Thyroid gland (tissue), 4 donors: ENCODE measurements at regions not wholly inside any gene's neighbourhood (a gene's known extent, or its start where the extent isn't known, plus 50 kb on each side); places are given as distances from the start of the nearest gene placed in this dataset.

Experiments
- DNase-seq, 2 donors: peaks; one replicate each; pipeline ENCODE4 v3.0.0-alpha.2; 2019
- H3K27ac ChIP-seq, 3 donors: fragments of 200-600 bp; sonication (generic); 1 replicate in 2 of 3; 2 replicates in 1 of 3; pipeline ENCODE4 v1.5.1; 2016 to 2019; ENCODE audit warnings: mild to moderate bottlenecking in 1 of 3, moderate library complexity in 1 of 3
- H3K27me3 ChIP-seq: fragments of 200-600 bp; sonication (generic); one replicate; pipeline ENCODE4 v1.5.1; 2019
- H3K36me3 ChIP-seq, 2 donors: fragments of 200-600 bp; sonication (generic); one replicate each; pipeline ENCODE4 v1.5.1; 2016 to 2019
- H3K4me1 ChIP-seq, 2 donors: fragments of 200-600 bp; sonication (generic); one replicate each; pipeline ENCODE4 v1.5.1; 2017 to 2019
- H3K4me3 ChIP-seq, 3 donors: fragments of 200-600 bp; sonication (generic); replicated peaks in 1 of 3; 1 replicate in 2 of 3; 2 replicates in 1 of 3; pipeline ENCODE4 v1.5.1; 2016; ENCODE audit warnings: mild to moderate bottlenecking in 1 of 3
- H3K9me3 ChIP-seq: fragments of 200-600 bp; sonication (generic); one replicate; pipeline ENCODE4 v1.5.1; 2017
- CTCF ChIP-seq, 6 experiments: fragments of 200-600 bp in 3 of 6; fragments of 450-650 bp in 3 of 6; sonication (generic) in 3 of 6; IDR thresholded peaks; one replicate each; pipeline ENCODE4 v1.5.1; 2016 to 2019; ENCODE audit warnings: antibody characterized with exemption in 6 of 6, mild to moderate bottlenecking in 2 of 6, inconsistent platforms in 1 of 6, moderate library complexity in 1 of 6
- POLR2A ChIP-seq, 2 donors: fragments of 450-650 bp; IDR thresholded peaks; one replicate each; pipeline ENCODE4 v1.6.1; 2017; ENCODE audit warnings: antibody characterized with exemption in 2 of 2, mild to moderate bottlenecking in 2 of 2, moderate library complexity in 1 of 2
- WGBS, 2 donors: methylation state at CpG; one replicate each; pipeline ENCODE4 v1.1.5; 2017; 5-methylcytosine and 5-hydroxymethylcytosine counted together
- intact Hi-C: fragments of 100-400 bp; cut with DNase I; formaldehyde crosslinking; loops from one replicate; pipeline ENCODE4 v1.15.1; 2023

DNA sequence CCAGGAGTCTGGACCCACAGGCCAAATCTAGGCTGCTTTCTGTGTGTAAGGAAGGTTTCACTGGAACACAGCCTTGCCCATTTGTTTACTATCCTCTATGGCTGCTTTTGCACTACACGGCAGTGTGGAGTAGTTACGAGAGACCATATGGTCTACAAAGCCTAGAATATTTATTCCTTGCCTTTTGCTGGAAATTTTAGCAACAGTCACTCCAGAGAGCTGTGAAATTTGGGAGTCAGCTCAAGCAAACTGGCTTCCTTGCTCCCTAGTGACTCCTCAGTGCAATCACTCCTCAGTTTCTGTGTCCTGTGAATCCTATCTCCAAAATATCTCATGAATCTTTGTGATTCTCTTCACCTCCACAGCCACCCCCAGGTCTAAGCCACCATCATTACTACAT is 99.0 kb upstream of the CPEB2 start:
- DNase-seq = no peak
- Histone ChIP-seq H3K27me3 (no peaks in the 10 kb centered on the region), H3K4me1 (no peaks in the 10 kb centered on the region), H3K27ac (no peak overlapping the region), H3K4me3 (no peak overlapping the region), H3K36me3 (no peaks in the 10 kb centered on the region), H3K9me3 (no peaks in the 10 kb centered on the region)
- TF ChIP-seq CTCF (IDR thresholded peaks at IDR 0.05) = no peak
- TF ChIP-seq POLR2A (IDR thresholded peaks at IDR 0.05) = no peak
- 89 to 95% methylated on average over 2 of the region's 2 CpGs for WGBS, 2 donors
- intact Hi-C loops = no loop called here

GRCh38 chr4:14906805-14907204 is 95.5 kb upstream of the CPEB2 start:
- H3K9me3 ChIP-seq = no peaks in the 10 kb centered on the region
- H3K27ac ChIP-seq = no peak overlapping the region
- no peak for TF ChIP-seq CTCF (IDR thresholded peaks at IDR 0.05)
- no peak for TF ChIP-seq POLR2A (IDR thresholded peaks at IDR 0.05)
- H3K27me3 ChIP-seq = no peaks in the 10 kb centered on the region
- H3K4me1 ChIP-seq = no peaks in the 10 kb centered on the region
- DNase-seq = no peak
- H3K36me3 ChIP-seq = no peaks in the 10 kb centered on the region
- H3K4me3 ChIP-seq = no peak overlapping the region
- intact Hi-C loops = no loop called here

DNA sequence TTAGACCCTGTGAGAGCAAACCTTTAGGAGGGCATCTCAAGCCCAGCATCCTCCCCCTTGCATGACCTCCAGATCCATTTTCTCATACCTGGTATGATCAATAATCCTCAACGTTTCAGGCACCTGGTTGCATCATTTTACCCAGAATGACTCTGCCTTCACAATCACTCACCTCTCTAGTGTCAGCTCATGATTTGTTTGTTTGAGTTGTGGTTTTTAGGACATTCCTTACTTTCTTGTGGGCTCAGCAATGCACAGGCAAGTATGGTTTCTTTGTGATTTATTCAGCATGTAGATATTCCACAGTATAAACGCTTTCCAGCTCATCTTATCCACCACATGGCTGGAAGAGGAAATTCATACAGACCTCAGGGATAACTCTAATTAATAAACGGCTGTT is 93.6 kb upstream of the CPEB2 start:
- intact Hi-C loops = no loop called here
- Histone ChIP-seq H3K9me3 (no peaks in the 10 kb centered on the region), H3K4me1 (no peaks in the 10 kb centered on the region), H3K27me3 (no peaks in the 10 kb centered on the region), H3K27ac (no peak overlapping the region), H3K4me3 (no peak overlapping the region), H3K36me3 (no peaks in the 10 kb centered on the region)
- TF ChIP-seq POLR2A (IDR thresholded peaks at IDR 0.05) (no peak), CTCF (IDR thresholded peaks at IDR 0.05) (no peak)
- 31 to 47% methylated on average over 3 of the region's 3 CpGs for WGBS, 2 donors
- no peak for DNase-seq

DNA sequence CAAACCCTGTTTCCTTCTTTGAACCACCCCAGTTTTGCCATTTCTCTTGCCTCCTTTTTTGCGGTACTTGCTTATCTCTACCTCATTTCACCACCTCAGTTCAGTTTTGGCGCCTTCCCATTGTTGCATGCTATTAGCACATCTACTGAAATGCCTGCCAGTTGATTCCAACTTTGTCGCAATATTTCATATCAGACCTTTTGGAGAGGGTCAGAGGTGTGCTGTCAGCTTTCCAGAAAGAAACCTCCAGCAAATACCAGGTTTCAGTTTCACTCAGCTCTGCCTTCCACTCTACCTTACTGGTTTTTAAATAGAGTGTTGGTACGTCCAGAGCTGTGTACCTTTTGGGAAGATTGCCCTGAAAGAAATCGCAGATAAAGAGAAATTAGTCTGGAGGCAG is 91.9 kb upstream of the CPEB2 start:
- 66 to 82% methylated on average over 5 of the region's 5 CpGs for WGBS, 2 donors
- DNase-seq = no peak

DNA sequence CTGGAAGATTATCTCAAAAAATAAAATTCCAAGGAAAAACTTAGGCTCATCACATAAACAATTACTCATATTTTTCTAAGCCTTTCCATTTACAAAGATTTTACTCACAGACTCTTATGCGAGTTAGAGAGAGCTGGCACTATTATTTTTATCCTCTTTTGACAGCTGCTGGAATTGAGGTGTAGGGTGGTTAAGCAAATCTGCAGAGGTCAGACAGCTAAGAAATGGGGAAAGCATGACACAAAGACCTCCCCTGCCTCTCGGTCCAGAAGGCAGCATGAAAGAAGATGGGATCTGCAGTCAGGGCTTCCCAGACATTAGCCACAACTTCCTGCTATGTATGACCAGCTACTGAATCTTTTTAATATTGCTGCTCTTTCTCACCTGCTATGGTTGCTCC is 89.9 kb upstream of the CPEB2 start:
- 72 to 83% methylated on average over 2 of the region's 2 CpGs for WGBS, 2 donors
- no peak for TF ChIP-seq POLR2A (IDR thresholded peaks at IDR 0.05)
- TF ChIP-seq CTCF (IDR thresholded peaks at IDR 0.05) = no peak
- no peaks in the 10 kb centered on the region for H3K27me3 ChIP-seq
- H3K9me3 ChIP-seq = no peaks in the 10 kb centered on the region
- intact Hi-C loops = no loop called here
- no peaks in the 10 kb centered on the region for H3K36me3 ChIP-seq
- H3K4me3 ChIP-seq = no peak overlapping the region
- H3K27ac ChIP-seq = no peak overlapping the region
- H3K4me1 ChIP-seq = no peaks in the 10 kb centered on the region
- DNase-seq = no peak

More for the DNA sequence above, 91.9 kb upstream of the CPEB2 start:
- H3K27ac ChIP-seq = no peak overlapping the region
- H3K9me3 ChIP-seq = no peaks in the 10 kb centered on the region
- H3K4me3 ChIP-seq = no peak overlapping the region
- H3K36me3 ChIP-seq = no peaks in the 10 kb centered on the region
- TF ChIP-seq POLR2A (IDR thresholded peaks at IDR 0.05) (no peak), CTCF (IDR thresholded peaks at IDR 0.05) (no peak)
- no peaks in the 10 kb centered on the region for H3K4me1 ChIP-seq
- no peaks in the 10 kb centered on the region for H3K27me3 ChIP-seq
- intact Hi-C loops = no loop called here
